ENCODE measurements at regions not wholly inside any gene's neighbourhood (a gene's known extent, or its start where the extent isn't known, plus 50 kb on each side); places are given as distances from the start of the nearest gene placed in this dataset.

DNA sequence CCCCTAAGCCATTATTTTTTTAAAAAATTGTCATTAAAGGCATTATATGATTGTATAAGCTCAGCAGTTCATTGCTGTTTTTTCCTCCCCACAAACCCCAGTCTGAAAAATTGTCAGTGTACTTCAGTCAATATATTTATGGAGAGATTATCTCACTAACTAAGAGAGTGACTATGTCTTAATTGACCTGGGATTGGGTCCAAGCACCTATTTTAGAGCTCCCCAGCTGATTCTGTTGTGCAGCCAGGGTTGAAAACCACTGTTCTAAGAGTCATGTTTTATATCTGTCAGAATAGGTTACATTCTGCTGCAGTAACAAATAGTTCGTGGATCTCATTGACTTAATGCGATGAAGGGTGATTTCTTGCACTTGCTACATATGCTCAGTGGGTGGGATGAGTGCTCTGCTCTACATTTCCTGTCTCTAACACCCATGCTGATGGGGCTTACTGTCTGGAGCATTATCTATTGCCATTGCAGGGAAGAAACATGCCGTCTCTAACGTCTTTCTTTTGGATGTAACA is 171.2 kb upstream of the MPHOSPH6 start:
- CTCF ChIA-PET = no interaction called here
- POLR2A ChIA-PET = no interaction called here

DNA sequence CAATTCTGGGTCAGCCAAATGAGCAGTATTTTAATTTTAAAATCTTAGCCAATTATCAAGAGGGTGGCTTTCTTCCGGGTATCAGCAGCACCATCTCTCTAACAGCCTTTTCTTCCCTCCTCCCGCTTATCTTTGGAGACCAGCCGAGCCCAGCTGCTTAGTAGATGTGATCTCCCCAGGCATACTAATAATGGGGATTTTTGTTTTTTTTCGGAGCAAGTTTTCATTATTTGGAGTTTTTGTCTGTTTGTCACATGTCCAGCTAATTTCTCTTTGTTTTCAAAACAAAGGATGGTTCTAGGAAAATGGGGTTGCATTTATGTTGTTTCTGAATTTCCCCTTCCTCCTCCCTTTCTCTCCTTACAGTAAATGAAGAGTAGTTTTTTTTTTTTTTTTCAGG is 170.5 kb upstream of the MPHOSPH6 start:
- Histone ChIP-seq H3K27ac (ENCODE audit: low read depth in 1 of 2, low read length in 2 of 2) (no peak overlapping the region), H3K36me3 (ENCODE audit: insufficient read depth, low read length) (no peaks in the 10 kb centered on the region), H3K4me3 (ENCODE audit: low read length) (no peak overlapping the region), H3K9me3 (ENCODE audit: control insufficient read depth in 1 of 2, insufficient read depth in 1 of 2, low read length in 2 of 2) (no peaks in the 10 kb centered on the region), H3K4me1 (ENCODE audit: insufficient read depth, low read length) (no peaks in the 10 kb centered on the region), H3K27me3 (ENCODE audit: control insufficient read depth in 1 of 2, insufficient read depth in 2 of 2, low read length in 2 of 2) (peaks cover 0 to 6% of the 10 kb centered on the region in 2 experiments)
- Mint-ChIP-seq H3K4me1 (ENCODE audit: low read depth) (no peaks in the 10 kb centered on the region), H3K9me3 (no peaks in the 10 kb centered on the region), H3K36me3 (ENCODE audit: low read depth) (no peaks in the 10 kb centered on the region), H3K27me3 (peaks cover 51% of the 10 kb centered on the region), H3K27ac (no peak overlapping the region), H3K4me3 (no peak overlapping the region)
- CTCF ChIA-PET = no interaction called here
- DNase-seq (no peak), ATAC-seq (ENCODE audit: poor library complexity) (no peak)
- intact Hi-C loops (cut with DNase I, micrococcal nuclease) = no loop called here
- POLR2A ChIA-PET = no interaction called here
- TF ChIP-seq, protein P1, sequence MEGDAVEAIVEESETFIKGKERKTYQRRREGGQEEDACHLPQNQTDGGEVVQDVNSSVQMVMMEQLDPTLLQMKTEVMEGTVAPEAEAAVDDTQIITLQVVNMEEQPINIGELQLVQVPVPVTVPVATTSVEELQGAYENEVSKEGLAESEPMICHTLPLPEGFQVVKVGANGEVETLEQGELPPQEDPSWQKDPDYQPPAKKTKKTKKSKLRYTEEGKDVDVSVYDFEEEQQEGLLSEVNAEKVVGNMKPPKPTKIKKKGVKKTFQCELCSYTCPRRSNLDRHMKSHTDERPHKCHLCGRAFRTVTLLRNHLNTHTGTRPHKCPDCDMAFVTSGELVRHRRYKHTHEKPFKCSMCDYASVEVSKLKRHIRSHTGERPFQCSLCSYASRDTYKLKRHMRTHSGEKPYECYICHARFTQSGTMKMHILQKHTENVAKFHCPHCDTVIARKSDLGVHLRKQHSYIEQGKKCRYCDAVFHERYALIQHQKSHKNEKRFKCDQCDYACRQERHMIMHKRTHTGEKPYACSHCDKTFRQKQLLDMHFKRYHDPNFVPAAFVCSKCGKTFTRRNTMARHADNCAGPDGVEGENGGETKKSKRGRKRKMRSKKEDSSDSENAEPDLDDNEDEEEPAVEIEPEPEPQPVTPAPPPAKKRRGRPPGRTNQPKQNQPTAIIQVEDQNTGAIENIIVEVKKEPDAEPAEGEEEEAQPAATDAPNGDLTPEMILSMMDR (IDR thresholded peaks at IDR 0.05) = no peak

More for the DNA sequence above, 171.2 kb upstream of the MPHOSPH6 start:
- Mint-ChIP-seq H3K9me3 (no peaks in the 10 kb centered on the region), H3K4me3 (no peak overlapping the region), H3K36me3 (ENCODE audit: low read depth) (no peaks in the 10 kb centered on the region), H3K27ac (no peak overlapping the region), H3K27me3 (peaks cover 47% of the 10 kb centered on the region), H3K4me1 (ENCODE audit: low read depth) (no peaks in the 10 kb centered on the region)
- Histone ChIP-seq H3K9me3 (ENCODE audit: control insufficient read depth in 1 of 2, insufficient read depth in 1 of 2, low read length in 2 of 2) (no peaks in the 10 kb centered on the region), H3K4me1 (ENCODE audit: insufficient read depth, low read length) (no peaks in the 10 kb centered on the region), H3K4me3 (ENCODE audit: low read length) (no peak overlapping the region), H3K27ac (ENCODE audit: low read depth in 1 of 2, low read length in 2 of 2) (no peak overlapping the region), H3K36me3 (ENCODE audit: insufficient read depth, low read length) (no peaks in the 10 kb centered on the region), H3K27me3 (ENCODE audit: control insufficient read depth in 1 of 2, insufficient read depth in 2 of 2, low read length in 2 of 2) (peaks cover 0 to 6% of the 10 kb centered on the region in 2 experiments)
- no peak for ATAC-seq (ENCODE audit: poor library complexity)
- intact Hi-C loops (cut with DNase I, micrococcal nuclease) = no loop called here
- TF ChIP-seq, protein P1 (IDR thresholded peaks at IDR 0.05) = no peak
- no peak for DNase-seq

DNA sequence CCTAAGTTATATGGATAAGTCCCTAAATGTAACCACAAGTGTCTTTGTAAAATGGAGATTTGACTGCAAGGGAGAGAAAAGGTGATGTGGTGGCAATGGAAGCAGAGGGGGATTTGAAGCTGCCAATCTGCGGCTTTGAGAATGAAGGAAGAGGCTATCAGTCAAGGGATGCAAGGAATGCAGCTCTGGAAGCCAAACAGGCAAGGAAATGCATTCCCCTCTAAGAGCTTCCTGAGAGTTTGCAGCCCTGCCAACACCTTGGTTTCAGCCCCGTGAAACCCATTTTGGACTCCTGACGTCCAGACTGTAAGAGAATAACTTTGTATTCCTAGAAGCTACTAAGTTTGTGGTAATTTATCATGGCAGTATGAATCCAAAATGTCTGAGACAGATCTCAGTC is 167.3 kb upstream of the MPHOSPH6 start:
- no peak for DNase-seq
- Mint-ChIP-seq H3K27ac (no peak overlapping the region), H3K4me1 (ENCODE audit: low read depth) (no peaks in the 10 kb centered on the region), H3K4me3 (no peak overlapping the region), H3K36me3 (ENCODE audit: low read depth) (no peaks in the 10 kb centered on the region), H3K9me3 (no peaks in the 10 kb centered on the region), H3K27me3 (peaks cover 52% of the 10 kb centered on the region)
- Histone ChIP-seq H3K36me3 (ENCODE audit: insufficient read depth, low read length) (no peaks in the 10 kb centered on the region), H3K27me3 (ENCODE audit: control insufficient read depth in 1 of 2, insufficient read depth in 2 of 2, low read length in 2 of 2) (peaks cover 0 to 6% of the 10 kb centered on the region in 2 experiments), H3K4me1 (ENCODE audit: insufficient read depth, low read length) (no peaks in the 10 kb centered on the region), H3K27ac (ENCODE audit: low read depth in 1 of 2, low read length in 2 of 2) (no peak overlapping the region), H3K9me3 (ENCODE audit: control insufficient read depth in 1 of 2, insufficient read depth in 1 of 2, low read length in 2 of 2) (no peaks in the 10 kb centered on the region), H3K4me3 (ENCODE audit: low read length) (no peak overlapping the region)
- intact Hi-C loops (cut with DNase I, micrococcal nuclease) = no loop called here
- TF ChIP-seq, protein P1 (IDR thresholded peaks at IDR 0.05) = no peak
- no peak for ATAC-seq (ENCODE audit: poor library complexity)
- ChIA-PET CTCF (no interaction called here), POLR2A (no interaction called here)
